Activated CD4-positive, alpha-beta T cell treated with anti-CD3 and anti-CD28 coated beads, Interleukin-2, Interleukin-6, amounts not matched to agents 100 ng/mL and 50 ng/mL, durations not matched to agents 16 hours and 8 hours (primary cell): ENCODE measurements at regions not wholly inside any gene's neighbourhood (a gene's known extent, or its start where the extent isn't known, plus 50 kb on each side); places are given as distances from the start of the nearest gene placed in this dataset.
"Not testable (repeated sequence)": the region's sequence is repeated elsewhere in the genome, so short reads cannot be mapped to it uniquely, and the experiment has no call there.

Experiments
- DNase-seq: peaks from one replicate; pipeline ENCODE4 v3.0.0-alpha.2; 2020

- DNase-seq = no peak
These were observed 912.2 kb upstream of the ADGRB3 start for GRCh38 chr6:67722861-67723261.

GRCh38 chr6:67717281-67717680, 917.8 kb upstream of the ADGRB3 start:
- DNase-seq = no peak

GRCh38 chr6:67706388-67706787, 928.7 kb upstream of the ADGRB3 start:
- no peak for DNase-seq

GRCh38 chr6:67698534-67698933, 936.5 kb upstream of the ADGRB3 start:
- no peak for DNase-seq

- DNase-seq = no peak
These were observed 941.0 kb upstream of the ADGRB3 start for GRCh38 chr6:67694127-67694526.

- no peak for DNase-seq
These were observed 945.8 kb upstream of the ADGRB3 start for GRCh38 chr6:67689329-67689728.

GRCh38 chr6:67687396-67687795, 947.7 kb upstream of the ADGRB3 start:
- no peak for DNase-seq

- not testable (repeated sequence) for DNase-seq
These were observed 948.9 kb upstream of the ADGRB3 start for GRCh38 chr6:67686225-67686624.

- DNase-seq = no peak
These were observed 951.1 kb upstream of the ADGRB3 start for GRCh38 chr6:67683960-67684359.

- DNase-seq = no peak
These were observed 954.7 kb upstream of the ADGRB3 start for GRCh38 chr6:67680297-67680932.

- DNase-seq = no peak
These were observed 955.4 kb upstream of the ADGRB3 start for GRCh38 chr6:67679566-67680296.

- DNase-seq = no peak
These were observed 958.2 kb upstream of the ADGRB3 start for GRCh38 chr6:67676892-67677291.

GRCh38 chr6:67667637-67668422, 967.3 kb upstream of the ADGRB3 start:
- DNase-seq = no peak

- no peak for DNase-seq
These were observed 968.7 kb upstream of the ADGRB3 start for GRCh38 chr6:67666177-67666964.

GRCh38 chr6:67664942-67665341, 970.1 kb upstream of the ADGRB3 start:
- no peak for DNase-seq

GRCh38 chr6:67663105-67663895, 971.8 kb upstream of the ADGRB3 start:
- no peak for DNase-seq

GRCh38 chr6:67653561-67653960, 981.5 kb upstream of the ADGRB3 start:
- no peak for DNase-seq

GRCh38 chr6:67646550-67646949, 988.5 kb upstream of the ADGRB3 start:
- no peak for DNase-seq

GRCh38 chr6:67643281-67643680, 991.8 kb upstream of the ADGRB3 start:
- no peak for DNase-seq

- no peak for DNase-seq
These were observed 992.5 kb upstream of the ADGRB3 start for GRCh38 chr6:67642582-67642981.

- DNase-seq = no peak
These were observed 994.6 kb upstream of the ADGRB3 start for GRCh38 chr6:67640484-67640883.

GRCh38 chr6:67639161-67639560, 995.9 kb upstream of the ADGRB3 start:
- DNase-seq = no peak
